Liver (tissue), 8 donors: ENCODE measurements at regions not wholly inside any gene's neighbourhood (a gene's known extent, or its start where the extent isn't known, plus 50 kb on each side); places are given as distances from the start of the nearest gene placed in this dataset.

Experiments
- DNase-seq: peaks from one replicate; pipeline ENCODE4 v3.0.0-alpha.2; 2017; ENCODE audit warnings: low spot score
- H3K27ac ChIP-seq, 2 donors: one replicate each; pipeline ENCODE4 v1.7.0; 2013; ENCODE audit warnings: inconsistent platforms in 2 of 2, low read length in 2 of 2, control low read depth in 1 of 2, low read depth in 1 of 2, mild to moderate bottlenecking in 1 of 2
- H3K27me3 ChIP-seq, 4 donors: one replicate each; pipeline versions ENCODE4 v1.6.1 to v1.7.0; 2013; ENCODE audit warnings: low read length in 3 of 4, inconsistent platforms in 1 of 4, mild to moderate bottlenecking in 1 of 4, moderate library complexity in 1 of 4; ENCODE audit not compliant: control insufficient read depth in 4 of 4, insufficient read depth in 4 of 4
- H3K36me3 ChIP-seq, 4 donors: one replicate each; pipeline versions ENCODE4 v1.6.1 to v1.7.0; 2013; ENCODE audit warnings: low read length in 3 of 4, mild to moderate bottlenecking in 3 of 4, low read depth in 1 of 4, moderate library complexity in 1 of 4; ENCODE audit not compliant: control insufficient read depth in 4 of 4, insufficient read depth in 3 of 4
- H3K4me1 ChIP-seq, 4 donors: one replicate each; pipeline versions ENCODE4 v1.6.1 to v1.7.0; 2013; ENCODE audit warnings: low read length in 3 of 4, mild to moderate bottlenecking in 3 of 4, moderate library complexity in 1 of 4; ENCODE audit not compliant: control insufficient read depth in 4 of 4, insufficient read depth in 4 of 4
- H3K4me3 ChIP-seq, 3 donors: one replicate each; pipeline versions ENCODE4 v1.6.1 to v1.7.0; 2013; ENCODE audit warnings: low read length in 3 of 3, control low read depth in 1 of 3, low read depth in 1 of 3, mild to moderate bottlenecking in 1 of 3
- H3K9ac ChIP-seq, 2 donors: one replicate each; pipeline ENCODE4 v1.7.0; 2013; ENCODE audit warnings: low read length in 2 of 2, mild to moderate bottlenecking in 2 of 2, moderate library complexity in 2 of 2, control low read depth in 1 of 2, low read depth in 1 of 2
- H3K9me3 ChIP-seq, 4 donors: one replicate each; pipeline versions ENCODE4 v1.6.1 to v1.7.0; 2013; ENCODE audit warnings: low read length in 3 of 4; ENCODE audit not compliant: control insufficient read depth in 4 of 4
- FOXA2 ChIP-seq: IDR thresholded peaks from 2 replicates; pipeline ENCODE4 v1.6.1; 2016; ENCODE audit warnings: antibody characterized with exemption
- HNF4A ChIP-seq, 2 donors: conservative IDR thresholded peaks; 2 replicates each; pipeline ENCODE4 v1.6.1; 2016; ENCODE audit warnings: antibody characterized with exemption in 2 of 2, mild to moderate bottlenecking in 2 of 2
- HNF4G ChIP-seq: IDR thresholded peaks from 2 replicates; pipeline ENCODE4 v1.6.1; 2016; ENCODE audit warnings: antibody characterized with exemption
- JUND ChIP-seq, 2 donors: IDR thresholded peaks; 2 replicates each; pipeline ENCODE4 v1.6.1; 2016; ENCODE audit warnings: antibody characterized with exemption in 2 of 2
- NR2F2 ChIP-seq: IDR thresholded peaks from 2 replicates; pipeline ENCODE4 v1.6.1; 2016; ENCODE audit warnings: antibody characterized with exemption
- RAD21 ChIP-seq, 2 donors: IDR thresholded peaks; 2 replicates each; pipeline ENCODE4 v1.6.1; 2016; ENCODE audit warnings: antibody characterized with exemption in 2 of 2, mild to moderate bottlenecking in 2 of 2
- RXRA ChIP-seq, 2 donors: IDR thresholded peaks; 2 replicates each; pipeline ENCODE4 v1.6.1; 2017 to 2018; ENCODE audit warnings: antibody characterized with exemption in 2 of 2, mild to moderate bottlenecking in 1 of 2
- SP1 ChIP-seq: IDR thresholded peaks from 2 replicates; pipeline ENCODE4 v1.6.1; 2018; ENCODE audit warnings: antibody characterized with exemption, mild to moderate bottlenecking
- TAF1 ChIP-seq: conservative IDR thresholded peaks from 2 replicates; pipeline ENCODE4 v1.6.1; 2016; ENCODE audit warnings: antibody characterized with exemption, mild to moderate bottlenecking
- YY1 ChIP-seq: IDR thresholded peaks from 2 replicates; pipeline ENCODE4 v1.6.1; 2016; ENCODE audit warnings: antibody characterized with exemption, mild to moderate bottlenecking
- WGBS: extraction: QIAGEN DNeasy Blood & Tissue Kit; methylation state at CpG from one replicate; pipeline ENCODE4 v1.1.7; 2013; 5-methylcytosine and 5-hydroxymethylcytosine counted together
- TF ChIP-seq, protein P1 (sequence below): IDR thresholded peaks from 2 replicates; pipeline ENCODE4 v1.6.1; 2016; ENCODE audit warnings: antibody characterized with exemption
- TF ChIP-seq, protein P2 (sequence below): IDR thresholded peaks from 2 replicates; pipeline ENCODE4 v1.6.1; 2016; ENCODE audit warnings: antibody characterized with exemption
- TF ChIP-seq, protein P3 (sequence below): IDR thresholded peaks from 2 replicates; pipeline ENCODE4 v1.6.1; 2016; ENCODE audit warnings: antibody characterized with exemption, mild to moderate bottlenecking
- TF ChIP-seq, protein P4 (sequence below): fragments of 150-350 bp; IDR thresholded peaks from 2 replicates; pipeline ENCODE4 v1.5.1; 2017; ENCODE audit warnings: improper control_type of control experiment, low read depth, low read length; ENCODE audit not compliant: missing input control
- donor health status: healthy.
- donor health status: healthy.
- donor health status: healthy.
- donor health status: healthy.
- donor health status: healthy.

DNA sequence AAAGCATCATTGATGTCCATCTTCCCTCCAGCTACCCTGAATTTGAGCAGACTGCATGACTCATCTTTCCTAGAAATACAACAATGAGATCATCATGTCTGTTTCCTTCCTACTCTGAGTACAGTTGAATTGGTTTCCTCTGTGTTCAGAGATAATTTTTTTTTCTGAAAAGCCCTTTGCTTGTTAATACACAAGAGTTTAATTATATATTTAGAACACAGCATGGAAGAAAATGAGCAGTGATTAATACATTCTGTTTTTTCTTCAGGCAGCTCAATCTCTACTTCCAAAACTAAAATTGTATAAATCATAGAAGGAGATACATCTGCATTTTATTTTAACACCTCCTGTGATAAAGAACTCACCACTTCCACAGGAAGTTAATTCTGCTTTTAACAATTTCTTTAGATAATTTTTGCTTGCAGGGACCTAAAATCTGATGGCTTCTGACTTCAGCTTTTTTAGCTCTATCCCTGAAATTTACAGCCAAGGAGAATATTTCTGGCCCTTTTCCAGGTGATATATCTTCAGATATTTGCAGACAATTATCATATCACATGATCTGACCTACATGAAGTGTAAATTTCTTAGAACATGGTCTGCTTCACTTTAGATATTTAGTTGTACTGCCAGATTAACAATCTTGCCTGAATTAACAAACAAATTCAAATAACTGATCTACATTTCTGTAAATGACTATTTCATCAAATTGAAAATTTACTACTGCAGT, 249.0 kb downstream of the TRIB2 start:
- TF ChIP-seq TAF1 (no peak), RAD21 (IDR thresholded peaks at IDR 0.05) (peak in 1 of 2 donors; percentile 11), JUND (IDR thresholded peaks at IDR 0.05) (peak; percentile 91 to 95)
- H3K9ac ChIP-seq: no peak overlapping the region
- DNase-seq: no peak
- no peaks in the 10 kb centered on the region for H3K9me3 ChIP-seq
- no peaks in the 10 kb centered on the region for H3K4me1 ChIP-seq
- no peaks in the 10 kb centered on the region for H3K36me3 ChIP-seq
- H3K4me3 ChIP-seq: no peak overlapping the region
- H3K27me3 ChIP-seq: no peaks in the 10 kb centered on the region
- H3K27ac ChIP-seq: no peak overlapping the region

DNA sequence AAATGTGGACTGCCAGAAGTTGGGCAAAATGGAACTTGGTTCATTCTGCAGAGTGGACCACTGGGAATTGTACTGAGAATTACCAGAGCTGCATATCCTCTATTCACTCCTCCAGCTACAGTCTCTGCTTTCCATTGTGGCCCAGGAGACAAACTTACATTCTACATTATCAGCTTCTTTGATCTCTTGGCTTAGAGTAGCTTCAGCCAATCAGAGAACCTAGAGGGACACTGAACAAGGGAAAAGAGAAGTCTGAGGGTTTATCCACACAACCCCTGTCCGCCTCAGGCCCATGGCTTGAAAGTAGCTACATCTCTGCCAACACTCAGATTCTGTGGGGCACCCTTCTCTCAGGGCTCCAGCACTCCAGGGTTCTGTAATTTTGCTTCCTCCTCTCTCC, 251.1 kb downstream of the TRIB2 start:
- DNase-seq: no peak
- WGBS: 94% methylated on average over 1 of the region's 1 CpG

DNA sequence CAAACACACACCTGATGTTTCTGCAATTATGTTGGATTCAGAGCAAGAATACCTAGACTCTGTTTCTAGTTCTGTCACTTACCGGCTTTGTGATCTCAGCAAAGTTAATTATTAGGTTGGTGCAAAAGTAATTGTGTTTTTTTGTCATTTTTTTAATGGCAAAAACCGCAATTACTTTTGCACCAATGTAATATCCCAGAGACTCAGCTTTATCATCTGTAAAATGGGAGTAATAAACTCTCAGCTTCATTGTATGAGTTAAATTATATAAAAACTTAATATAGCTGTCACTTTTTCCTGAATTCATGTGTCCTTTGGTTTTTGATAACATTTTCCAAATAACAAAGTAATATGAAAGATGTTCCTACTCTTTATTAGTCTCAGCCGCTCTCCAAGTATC, 251.7 kb downstream of the TRIB2 start:
- Histone ChIP-seq H3K27ac (no peak overlapping the region), H3K36me3 (no peaks in the 10 kb centered on the region), H3K9me3 (no peaks in the 10 kb centered on the region), H3K27me3 (no peaks in the 10 kb centered on the region), H3K4me1 (no peaks in the 10 kb centered on the region), H3K9ac (no peak overlapping the region), H3K4me3 (no peak overlapping the region)
- no peak for DNase-seq
- TF ChIP-seq, protein P1, sequence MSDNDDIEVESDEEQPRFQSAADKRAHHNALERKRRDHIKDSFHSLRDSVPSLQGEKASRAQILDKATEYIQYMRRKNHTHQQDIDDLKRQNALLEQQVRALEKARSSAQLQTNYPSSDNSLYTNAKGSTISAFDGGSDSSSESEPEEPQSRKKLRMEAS: no peak
- TF ChIP-seq RAD21 (IDR thresholded peaks at IDR 0.05): no peak
- no peak for TF ChIP-seq FOXA2
- no peak for TF ChIP-seq JUND (IDR thresholded peaks at IDR 0.05)
- no peak for TF ChIP-seq SP1
- TF ChIP-seq RXRA (IDR thresholded peaks at IDR 0.05): no peak
- TF ChIP-seq, protein P2, sequence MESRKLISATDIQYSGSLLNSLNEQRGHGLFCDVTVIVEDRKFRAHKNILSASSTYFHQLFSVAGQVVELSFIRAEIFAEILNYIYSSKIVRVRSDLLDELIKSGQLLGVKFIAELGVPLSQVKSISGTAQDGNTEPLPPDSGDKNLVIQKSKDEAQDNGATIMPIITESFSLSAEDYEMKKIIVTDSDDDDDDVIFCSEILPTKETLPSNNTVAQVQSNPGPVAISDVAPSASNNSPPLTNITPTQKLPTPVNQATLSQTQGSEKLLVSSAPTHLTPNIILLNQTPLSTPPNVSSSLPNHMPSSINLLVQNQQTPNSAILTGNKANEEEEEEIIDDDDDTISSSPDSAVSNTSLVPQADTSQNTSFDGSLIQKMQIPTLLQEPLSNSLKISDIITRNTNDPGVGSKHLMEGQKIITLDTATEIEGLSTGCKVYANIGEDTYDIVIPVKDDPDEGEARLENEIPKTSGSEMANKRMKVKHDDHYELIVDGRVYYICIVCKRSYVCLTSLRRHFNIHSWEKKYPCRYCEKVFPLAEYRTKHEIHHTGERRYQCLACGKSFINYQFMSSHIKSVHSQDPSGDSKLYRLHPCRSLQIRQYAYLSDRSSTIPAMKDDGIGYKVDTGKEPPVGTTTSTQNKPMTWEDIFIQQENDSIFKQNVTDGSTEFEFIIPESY: no peak
- no peak for TF ChIP-seq HNF4G
- 86% methylated on average over 3 of the region's 3 CpGs for WGBS

More for the DNA sequence above, 251.1 kb downstream of the TRIB2 start:
- no peak overlapping the region for H3K27ac ChIP-seq
- H3K9ac ChIP-seq: no peak overlapping the region
- TF ChIP-seq, protein P1: no peak
- TF ChIP-seq RAD21 (IDR thresholded peaks at IDR 0.05): no peak
- TF ChIP-seq, protein P3, sequence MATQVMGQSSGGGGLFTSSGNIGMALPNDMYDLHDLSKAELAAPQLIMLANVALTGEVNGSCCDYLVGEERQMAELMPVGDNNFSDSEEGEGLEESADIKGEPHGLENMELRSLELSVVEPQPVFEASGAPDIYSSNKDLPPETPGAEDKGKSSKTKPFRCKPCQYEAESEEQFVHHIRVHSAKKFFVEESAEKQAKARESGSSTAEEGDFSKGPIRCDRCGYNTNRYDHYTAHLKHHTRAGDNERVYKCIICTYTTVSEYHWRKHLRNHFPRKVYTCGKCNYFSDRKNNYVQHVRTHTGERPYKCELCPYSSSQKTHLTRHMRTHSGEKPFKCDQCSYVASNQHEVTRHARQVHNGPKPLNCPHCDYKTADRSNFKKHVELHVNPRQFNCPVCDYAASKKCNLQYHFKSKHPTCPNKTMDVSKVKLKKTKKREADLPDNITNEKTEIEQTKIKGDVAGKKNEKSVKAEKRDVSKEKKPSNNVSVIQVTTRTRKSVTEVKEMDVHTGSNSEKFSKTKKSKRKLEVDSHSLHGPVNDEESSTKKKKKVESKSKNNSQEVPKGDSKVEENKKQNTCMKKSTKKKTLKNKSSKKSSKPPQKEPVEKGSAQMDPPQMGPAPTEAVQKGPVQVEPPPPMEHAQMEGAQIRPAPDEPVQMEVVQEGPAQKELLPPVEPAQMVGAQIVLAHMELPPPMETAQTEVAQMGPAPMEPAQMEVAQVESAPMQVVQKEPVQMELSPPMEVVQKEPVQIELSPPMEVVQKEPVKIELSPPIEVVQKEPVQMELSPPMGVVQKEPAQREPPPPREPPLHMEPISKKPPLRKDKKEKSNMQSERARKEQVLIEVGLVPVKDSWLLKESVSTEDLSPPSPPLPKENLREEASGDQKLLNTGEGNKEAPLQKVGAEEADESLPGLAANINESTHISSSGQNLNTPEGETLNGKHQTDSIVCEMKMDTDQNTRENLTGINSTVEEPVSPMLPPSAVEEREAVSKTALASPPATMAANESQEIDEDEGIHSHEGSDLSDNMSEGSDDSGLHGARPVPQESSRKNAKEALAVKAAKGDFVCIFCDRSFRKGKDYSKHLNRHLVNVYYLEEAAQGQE: no peak
- TF ChIP-seq, protein P4, sequence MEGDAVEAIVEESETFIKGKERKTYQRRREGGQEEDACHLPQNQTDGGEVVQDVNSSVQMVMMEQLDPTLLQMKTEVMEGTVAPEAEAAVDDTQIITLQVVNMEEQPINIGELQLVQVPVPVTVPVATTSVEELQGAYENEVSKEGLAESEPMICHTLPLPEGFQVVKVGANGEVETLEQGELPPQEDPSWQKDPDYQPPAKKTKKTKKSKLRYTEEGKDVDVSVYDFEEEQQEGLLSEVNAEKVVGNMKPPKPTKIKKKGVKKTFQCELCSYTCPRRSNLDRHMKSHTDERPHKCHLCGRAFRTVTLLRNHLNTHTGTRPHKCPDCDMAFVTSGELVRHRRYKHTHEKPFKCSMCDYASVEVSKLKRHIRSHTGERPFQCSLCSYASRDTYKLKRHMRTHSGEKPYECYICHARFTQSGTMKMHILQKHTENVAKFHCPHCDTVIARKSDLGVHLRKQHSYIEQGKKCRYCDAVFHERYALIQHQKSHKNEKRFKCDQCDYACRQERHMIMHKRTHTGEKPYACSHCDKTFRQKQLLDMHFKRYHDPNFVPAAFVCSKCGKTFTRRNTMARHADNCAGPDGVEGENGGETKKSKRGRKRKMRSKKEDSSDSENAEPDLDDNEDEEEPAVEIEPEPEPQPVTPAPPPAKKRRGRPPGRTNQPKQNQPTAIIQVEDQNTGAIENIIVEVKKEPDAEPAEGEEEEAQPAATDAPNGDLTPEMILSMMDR: no peak
- TF ChIP-seq SP1: no peak
- no peak for TF ChIP-seq HNF4A (conservative IDR thresholded peaks at IDR 0.05)
- TF ChIP-seq YY1: no peak
- TF ChIP-seq NR2F2: no peak
- H3K27me3 ChIP-seq: no peaks in the 10 kb centered on the region
- H3K4me3 ChIP-seq: no peak overlapping the region
- H3K4me1 ChIP-seq: no peaks in the 10 kb centered on the region
- H3K36me3 ChIP-seq: no peaks in the 10 kb centered on the region
- H3K9me3 ChIP-seq: no peaks in the 10 kb centered on the region
